Coronary artery (tissue), 2 donors: ENCODE measurements at regions not wholly inside any gene's neighbourhood (a gene's known extent, or its start where the extent isn't known, plus 50 kb on each side); places are given as distances from the start of the nearest gene placed in this dataset.

ENCODE experiments used
- DNase-seq: peaks from one replicate; pipeline ENCODE4 v3.0.0-alpha.2; 2017; ENCODE audit warnings: low spot score
- H3K27ac ChIP-seq, 2 donors: fragments of 200-600 bp; sonication (generic); one replicate each; pipeline ENCODE4 v1.5.1; 2016 to 2019
- H3K4me3 ChIP-seq: fragments of 200-600 bp; sonication (generic); 2 replicates; pipeline ENCODE4 v1.5.1; 2016; ENCODE audit warnings: mild to moderate bottlenecking, moderate library complexity
- TF ChIP-seq, protein P1 (sequence below): fragments of 200-600 bp; sonication (generic); IDR thresholded peaks from one replicate; pipeline ENCODE4 v1.5.1; 2019; ENCODE audit warnings: antibody characterized with exemption

DNA sequence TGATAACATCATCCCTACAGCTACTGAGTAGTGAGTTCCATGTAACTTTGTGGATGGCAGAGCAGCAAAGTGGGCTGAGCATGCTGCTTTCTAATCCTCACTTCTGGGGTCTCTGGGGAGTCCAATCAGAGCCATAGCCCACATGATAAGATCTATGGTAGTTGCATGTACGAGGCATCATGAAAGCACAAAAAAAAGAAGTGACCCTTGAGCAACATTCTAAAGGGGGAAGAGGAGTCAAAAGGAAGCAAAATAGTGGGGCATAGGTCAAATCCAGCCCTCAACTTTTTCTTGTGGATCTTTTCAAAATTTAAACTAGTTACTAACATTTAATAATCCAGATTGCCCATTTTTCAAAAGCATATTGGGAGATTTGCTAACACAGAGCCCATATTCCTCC lies 208.5 kb upstream of the TOX3 start:
- Histone ChIP-seq H3K4me3 (no peak overlapping the region), H3K27ac (no peak overlapping the region)
- TF ChIP-seq, protein P1, sequence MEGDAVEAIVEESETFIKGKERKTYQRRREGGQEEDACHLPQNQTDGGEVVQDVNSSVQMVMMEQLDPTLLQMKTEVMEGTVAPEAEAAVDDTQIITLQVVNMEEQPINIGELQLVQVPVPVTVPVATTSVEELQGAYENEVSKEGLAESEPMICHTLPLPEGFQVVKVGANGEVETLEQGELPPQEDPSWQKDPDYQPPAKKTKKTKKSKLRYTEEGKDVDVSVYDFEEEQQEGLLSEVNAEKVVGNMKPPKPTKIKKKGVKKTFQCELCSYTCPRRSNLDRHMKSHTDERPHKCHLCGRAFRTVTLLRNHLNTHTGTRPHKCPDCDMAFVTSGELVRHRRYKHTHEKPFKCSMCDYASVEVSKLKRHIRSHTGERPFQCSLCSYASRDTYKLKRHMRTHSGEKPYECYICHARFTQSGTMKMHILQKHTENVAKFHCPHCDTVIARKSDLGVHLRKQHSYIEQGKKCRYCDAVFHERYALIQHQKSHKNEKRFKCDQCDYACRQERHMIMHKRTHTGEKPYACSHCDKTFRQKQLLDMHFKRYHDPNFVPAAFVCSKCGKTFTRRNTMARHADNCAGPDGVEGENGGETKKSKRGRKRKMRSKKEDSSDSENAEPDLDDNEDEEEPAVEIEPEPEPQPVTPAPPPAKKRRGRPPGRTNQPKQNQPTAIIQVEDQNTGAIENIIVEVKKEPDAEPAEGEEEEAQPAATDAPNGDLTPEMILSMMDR, result no peak
- DNase-seq, result no peak

DNA sequence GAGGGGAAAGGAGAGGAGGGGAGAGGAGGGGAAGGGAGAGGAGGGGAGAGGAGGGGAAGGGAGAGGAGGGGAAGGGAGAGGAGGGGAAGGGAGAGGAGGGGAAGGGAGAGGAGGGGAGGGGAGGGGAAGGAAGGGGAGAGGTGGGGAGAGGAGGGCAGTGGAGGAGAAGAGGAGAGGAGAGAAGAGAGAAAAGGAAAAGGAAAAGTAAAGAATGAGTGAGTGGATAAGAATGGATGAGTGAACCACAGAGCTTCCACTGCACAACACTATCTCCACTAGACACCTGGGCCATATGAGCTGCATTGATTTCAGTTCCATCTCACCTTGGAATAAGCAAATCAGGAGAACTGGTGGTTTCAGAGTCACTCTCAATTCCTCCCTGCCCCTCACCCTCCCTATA lies 204.1 kb upstream of the TOX3 start:
- DNase-seq, result no peak
- Histone ChIP-seq H3K4me3 (no peak overlapping the region), H3K27ac (no peak overlapping the region)
- TF ChIP-seq, protein P1, result no peak

DNA sequence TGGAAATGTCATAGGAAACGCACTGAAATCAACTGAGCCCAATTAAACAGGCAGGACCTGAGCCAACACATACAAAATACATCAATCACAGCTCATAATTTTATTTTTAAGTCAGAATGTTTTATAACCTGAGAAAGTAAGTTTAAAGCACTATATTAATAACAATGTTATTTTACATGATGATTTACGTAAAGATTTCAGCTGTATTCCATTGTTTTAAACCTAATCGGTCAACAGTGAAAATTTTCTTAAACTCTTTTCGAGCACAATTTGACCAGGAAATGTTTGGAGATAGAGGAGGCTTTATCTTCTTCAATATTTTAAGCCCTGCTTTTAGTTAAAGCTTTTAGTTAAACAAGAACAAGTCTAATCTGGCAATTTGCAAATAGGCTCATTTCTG lies 201.8 kb upstream of the TOX3 start:
- TF ChIP-seq, protein P1, result no peak
- no peak for DNase-seq

DNA sequence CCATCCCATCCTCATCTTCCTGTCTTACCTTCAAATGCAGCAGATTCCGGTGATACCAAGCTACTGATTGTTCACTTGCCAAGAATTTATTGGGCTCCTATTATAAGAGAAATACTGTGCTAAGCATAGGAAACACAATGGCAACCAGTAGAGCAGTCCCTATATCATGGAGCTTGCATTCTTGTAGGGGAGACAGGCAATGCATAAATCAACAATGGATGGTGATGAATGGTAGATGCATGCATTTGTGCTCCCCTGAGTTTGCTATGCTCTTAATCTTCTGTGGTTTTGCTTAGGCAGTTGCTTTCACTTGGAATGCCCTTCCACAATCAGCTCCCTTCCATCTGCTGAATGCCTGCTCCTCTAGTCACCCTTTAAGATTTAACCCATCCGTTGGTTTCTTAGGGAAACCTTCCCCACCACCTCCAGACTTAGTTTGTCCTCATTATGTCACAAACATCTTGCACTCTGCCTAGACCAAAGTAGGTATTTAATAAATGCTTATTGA lies 200.2 kb upstream of the TOX3 start:
- no peak for DNase-seq
- TF ChIP-seq, protein P1, result no peak
- Histone ChIP-seq H3K4me3 (no peak overlapping the region), H3K27ac (no peak overlapping the region)

More for the DNA sequence above, 201.8 kb upstream of the TOX3 start:
- no peak overlapping the region for H3K27ac ChIP-seq
- H3K4me3 ChIP-seq, result no peak overlapping the region

DNA sequence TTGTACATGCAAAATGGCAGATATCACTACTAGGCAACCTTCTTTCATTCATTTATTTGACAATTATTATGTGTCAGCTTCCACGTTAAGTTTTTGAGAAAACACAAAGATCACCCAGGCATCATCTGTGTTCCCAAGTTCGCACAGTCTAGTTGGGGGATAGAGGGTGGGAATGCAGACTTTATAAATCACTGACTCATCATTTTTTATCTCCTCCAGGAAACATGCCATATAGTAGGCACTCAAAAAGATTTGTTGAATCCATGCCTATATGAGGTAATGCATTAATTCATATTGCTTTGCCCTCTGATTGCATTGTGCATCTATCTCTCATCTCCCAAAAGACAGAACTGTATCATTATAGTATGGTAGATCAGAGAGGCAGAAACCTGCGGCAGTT lies 196.8 kb upstream of the TOX3 start:
- TF ChIP-seq, protein P1, result no peak
- H3K4me3 ChIP-seq, result no peak overlapping the region
- no peak overlapping the region for H3K27ac ChIP-seq
- no peak for DNase-seq

DNA sequence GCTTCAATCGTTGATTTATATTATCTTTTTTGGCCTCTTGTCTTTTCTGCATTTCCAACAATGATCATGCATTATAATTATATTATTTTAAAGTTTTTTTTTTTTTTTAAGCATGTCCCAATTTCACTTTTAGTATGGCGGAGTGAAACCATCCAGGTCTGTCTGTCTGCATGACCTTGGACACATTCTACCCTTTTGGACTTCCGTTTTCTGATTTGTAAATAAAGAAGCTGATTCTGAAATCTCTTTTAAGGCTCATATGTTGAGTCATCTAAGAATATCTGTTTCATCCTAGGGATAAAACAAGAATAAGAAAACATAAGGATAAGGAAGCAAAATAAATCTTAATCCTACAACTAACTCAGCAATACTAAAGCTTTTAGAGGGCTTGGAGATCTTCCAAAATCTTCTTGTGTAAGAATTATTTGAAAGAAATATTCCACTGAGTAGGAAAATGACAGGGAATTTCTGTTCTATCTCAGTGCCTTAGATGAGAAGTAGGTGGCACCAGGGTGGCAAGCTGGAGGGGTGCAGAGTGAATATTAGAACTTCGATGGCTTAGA lies 195.7 kb upstream of the TOX3 start:
- TF ChIP-seq, protein P1, result no peak
- H3K4me3 ChIP-seq, result no peak overlapping the region
- no peak for DNase-seq
- H3K27ac ChIP-seq, result no peak overlapping the region

DNA sequence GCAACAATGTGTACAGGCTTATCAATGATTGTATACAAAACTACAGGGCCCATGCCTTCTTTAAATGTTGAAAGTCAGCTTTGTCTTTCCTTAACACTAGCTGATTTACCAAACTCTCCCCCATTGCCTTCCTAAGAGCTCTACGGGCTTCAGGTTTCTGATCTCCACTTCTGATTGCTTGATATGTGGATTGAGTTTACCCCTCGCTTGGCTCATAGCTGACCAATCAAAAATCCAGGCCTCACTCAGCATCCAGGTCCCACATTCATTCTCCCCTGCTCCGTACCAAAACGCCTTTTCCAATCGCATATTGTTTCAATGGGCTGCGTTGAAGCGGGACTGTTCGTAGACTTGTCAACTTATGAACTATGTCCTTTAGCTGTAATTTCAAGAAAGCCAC lies 195.1 kb upstream of the TOX3 start:
- TF ChIP-seq, protein P1, result no peak
- DNase-seq, result no peak
- no peak overlapping the region for H3K4me3 ChIP-seq
- no peak overlapping the region for H3K27ac ChIP-seq
